Glomerular endothelial cell (primary cell): ENCODE measurements at regions not wholly inside any gene's neighbourhood (a gene's known extent, or its start where the extent isn't known, plus 50 kb on each side); places are given as distances from the start of the nearest gene placed in this dataset.
"Not testable (repeated sequence)": the region's sequence is repeated elsewhere in the genome, so short reads cannot be mapped to it uniquely, and the experiment has no call there.

Experiments
- DNase-seq: peaks from one replicate; pipeline ENCODE4 v3.0.0-alpha.2; 2011; ENCODE audit warnings: low read depth, low spot score; ENCODE audit errors: extremely low read depth

DNA sequence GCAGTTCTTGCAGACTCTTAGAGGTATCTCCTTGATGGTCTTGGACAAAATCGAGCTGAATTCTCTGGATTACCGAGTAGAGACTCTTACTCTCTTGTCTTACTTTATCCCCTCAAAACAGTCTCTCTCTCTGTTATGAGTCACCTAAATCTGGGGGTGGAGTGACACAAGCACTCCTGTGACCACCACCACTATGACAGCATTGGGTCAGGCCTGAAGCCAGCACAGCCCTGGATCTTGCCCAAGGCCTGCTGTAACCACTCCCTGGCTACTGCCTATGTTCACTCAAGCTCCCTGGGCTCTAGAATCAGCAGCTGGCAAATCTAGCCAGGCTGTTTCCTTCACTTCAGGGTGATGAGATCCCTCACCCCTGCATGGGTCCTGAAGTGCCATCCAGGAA is 662.5 kb downstream of the LUZP2 start:
- no peak for DNase-seq

DNA sequence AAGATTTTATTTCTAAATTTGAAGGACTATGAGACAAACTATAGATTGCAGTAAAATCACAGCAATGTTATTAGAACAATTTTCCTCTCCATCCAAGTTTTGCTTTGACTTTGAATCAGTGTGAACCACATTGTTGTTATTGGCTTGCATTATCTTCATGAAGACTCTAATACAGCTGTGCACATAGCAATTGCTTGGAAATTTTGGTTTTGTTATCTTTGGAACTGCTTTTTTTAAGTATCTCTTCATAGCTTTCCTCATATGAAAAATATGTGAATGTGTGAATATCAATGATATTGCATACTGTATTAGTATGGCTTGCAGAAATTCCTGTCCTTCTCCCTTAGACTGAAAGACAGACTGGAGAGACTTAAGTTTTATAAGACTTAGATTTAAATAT is 666.6 kb downstream of the LUZP2 start:
- DNase-seq: no peak

DNA sequence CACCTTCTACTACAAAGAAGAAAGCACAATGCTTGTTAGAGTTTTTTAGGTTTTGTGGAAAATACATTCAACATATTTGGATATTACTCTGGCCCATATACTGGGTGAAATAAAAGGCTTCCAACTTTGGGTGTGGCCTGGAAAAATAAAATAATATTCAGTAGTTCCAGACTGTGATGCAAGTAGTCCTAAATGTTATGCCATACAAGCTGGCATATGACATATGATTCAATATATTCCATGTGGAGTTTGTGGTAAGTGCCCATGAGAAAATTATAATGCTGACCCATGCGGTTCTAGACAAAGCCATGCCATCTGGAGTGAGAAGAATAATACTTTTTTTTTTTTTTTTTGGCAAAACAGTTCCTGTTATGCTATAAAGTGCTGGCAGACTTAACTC is 683.3 kb downstream of the LUZP2 start:
- no peak for DNase-seq

DNA sequence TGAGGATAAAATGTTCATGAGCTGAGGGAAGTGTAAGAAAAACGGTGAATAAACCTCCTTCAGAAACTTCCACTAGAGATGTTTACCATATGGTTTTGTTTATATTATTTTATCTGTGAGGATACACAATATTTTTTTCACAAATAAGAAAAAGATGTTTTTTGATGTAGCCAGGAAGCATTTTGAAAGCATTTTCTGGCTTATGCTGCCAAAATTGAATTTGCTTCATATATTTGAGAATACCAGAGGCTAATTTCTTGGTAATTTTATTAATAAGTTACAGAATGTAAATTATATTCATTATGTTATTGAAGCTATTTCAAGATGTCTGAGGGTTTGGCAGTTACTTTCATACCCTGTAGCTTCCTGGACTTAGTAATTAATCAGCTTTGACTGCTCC is 686.6 kb downstream of the LUZP2 start:
- no peak for DNase-seq

DNA sequence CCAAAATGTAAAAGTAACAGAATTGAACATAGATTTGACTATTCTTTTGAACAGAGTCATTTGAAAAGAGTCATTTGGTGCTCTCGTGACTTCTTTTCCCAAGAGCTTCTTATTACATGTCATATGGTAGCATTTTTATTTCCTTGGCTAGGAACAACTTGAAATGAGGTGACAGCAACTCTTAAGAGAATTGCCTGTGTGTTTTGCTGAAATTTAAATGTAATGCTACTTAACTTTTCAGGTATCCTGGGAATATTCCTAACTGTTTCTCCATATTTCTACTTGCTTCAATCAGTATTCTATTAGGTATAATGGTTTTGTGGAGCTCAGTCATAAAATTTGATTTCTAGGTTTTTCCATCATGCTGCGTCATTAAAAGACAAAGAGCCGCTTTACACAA is 700.7 kb downstream of the LUZP2 start:
- DNase-seq: no peak

DNA sequence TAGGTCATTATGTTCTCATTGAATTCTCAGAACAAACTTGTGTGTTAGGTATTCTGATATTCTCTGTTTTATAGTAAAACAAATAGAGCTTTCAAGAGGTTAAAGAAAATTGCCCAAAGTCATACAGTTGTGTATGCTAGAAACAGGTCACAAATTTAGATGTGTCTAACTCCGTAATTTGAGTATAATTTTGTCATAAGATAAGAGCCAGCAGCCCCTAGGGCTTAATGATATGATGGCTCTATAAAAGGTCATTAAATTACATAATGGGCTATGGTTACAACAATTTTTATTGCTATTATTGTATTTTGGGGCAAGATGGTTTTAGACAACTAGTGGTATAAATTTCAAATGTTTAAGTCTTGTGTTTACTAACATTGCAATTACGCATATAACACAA is 701.9 kb downstream of the LUZP2 start:
- DNase-seq: no peak

DNA sequence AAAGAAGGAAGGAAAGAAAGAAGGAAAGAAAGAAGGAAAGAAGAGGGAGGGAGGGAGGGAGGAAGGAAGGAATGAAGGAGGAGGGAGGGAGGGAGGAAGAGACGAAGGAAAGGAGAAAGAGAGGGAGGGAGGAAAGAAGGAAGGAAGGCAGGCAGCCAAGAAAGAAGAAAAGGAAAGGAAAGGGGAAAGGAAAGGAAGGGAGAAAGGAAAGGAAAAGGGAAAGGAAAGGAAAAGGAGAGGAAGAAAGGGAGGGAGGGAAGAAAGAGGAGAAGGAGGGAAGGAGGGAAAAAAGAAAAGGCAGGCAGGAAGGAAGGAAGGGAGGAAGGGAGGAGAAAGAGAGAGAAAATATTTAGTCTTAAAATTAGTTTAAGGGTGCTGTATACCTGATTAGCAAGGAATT is 704.1 kb downstream of the LUZP2 start:
- DNase-seq: no peak

DNA sequence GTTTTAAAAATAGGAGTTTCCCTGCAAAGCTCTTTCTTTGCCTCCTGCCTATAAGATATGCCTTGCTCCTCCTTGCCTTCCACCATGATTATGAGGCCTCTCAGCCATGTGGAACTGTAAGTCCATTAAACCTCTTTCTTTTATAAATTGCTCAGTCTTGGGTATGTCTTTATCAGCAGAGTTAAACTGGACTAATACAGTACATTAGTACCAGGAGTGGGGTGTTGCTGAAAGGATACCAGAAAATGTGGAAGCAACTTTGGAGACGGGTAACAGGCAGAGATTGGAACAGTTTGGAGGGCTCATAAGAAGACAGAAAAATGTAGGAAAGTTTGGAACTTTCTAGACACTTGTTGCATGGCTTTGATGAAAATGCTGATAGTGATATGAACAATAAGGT is 709.9 kb downstream of the LUZP2 start:
- DNase-seq: no peak

DNA sequence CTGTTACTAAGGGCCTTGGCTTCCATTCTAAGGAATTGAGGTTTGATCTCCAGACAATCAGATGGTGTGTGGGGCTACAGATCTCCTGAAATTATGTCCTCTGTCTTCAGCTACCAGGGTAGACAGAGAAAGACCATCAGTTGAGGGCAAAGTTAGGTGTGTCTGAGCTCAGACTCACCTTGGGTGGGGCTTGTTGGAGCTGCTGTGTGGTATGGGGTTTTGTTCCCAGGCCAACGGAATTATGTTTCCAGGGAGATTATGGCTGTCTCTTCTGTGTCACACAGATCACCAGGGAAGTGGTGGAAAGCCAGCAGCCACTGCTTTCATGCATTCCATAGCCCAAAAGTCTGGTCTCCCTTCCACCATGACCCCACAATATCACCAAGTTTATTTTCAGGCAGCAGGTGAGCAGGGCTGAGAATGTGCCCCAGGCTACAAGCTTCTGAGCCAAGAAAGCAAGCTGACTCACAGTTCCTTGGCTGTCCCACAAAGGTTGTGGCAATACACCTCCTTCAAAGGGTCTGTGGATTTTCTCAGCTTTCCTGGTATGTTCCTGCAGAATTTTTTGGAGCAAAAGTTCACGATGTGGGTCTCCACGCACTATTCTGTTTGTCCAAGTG is 714.9 kb downstream of the LUZP2 start:
- no peak for DNase-seq

DNA sequence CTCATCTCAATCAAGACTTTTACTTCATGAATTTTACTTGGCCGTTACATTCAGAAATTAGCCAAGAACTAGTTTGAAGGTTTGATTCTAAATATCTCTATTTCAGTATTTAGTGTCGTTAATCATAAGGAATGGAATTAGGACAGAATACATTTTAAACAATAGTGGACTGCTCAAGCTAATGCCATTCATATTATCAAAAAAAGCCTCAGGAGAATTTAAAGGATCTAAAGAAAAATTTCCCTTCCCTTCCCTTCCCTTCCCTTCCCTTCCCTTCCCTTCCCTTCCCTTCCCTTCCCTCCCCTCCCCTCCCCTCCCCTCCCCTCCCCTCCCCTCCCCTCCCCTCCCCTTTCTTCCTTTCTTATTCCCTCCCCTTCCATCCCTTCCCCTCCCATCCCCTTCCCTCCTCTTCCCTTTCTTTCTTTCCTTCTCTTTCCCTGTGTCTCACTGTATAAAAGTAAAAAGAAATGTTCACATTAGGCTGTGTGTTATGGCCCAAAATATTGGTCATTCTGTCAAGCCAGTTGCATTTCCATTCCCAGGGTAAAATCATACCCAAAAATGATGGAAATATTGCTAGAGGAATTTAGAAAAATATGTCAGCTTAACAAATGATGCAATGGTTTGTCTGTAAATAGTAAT is 717.8 kb downstream of the LUZP2 start:
- no peak for DNase-seq

DNA sequence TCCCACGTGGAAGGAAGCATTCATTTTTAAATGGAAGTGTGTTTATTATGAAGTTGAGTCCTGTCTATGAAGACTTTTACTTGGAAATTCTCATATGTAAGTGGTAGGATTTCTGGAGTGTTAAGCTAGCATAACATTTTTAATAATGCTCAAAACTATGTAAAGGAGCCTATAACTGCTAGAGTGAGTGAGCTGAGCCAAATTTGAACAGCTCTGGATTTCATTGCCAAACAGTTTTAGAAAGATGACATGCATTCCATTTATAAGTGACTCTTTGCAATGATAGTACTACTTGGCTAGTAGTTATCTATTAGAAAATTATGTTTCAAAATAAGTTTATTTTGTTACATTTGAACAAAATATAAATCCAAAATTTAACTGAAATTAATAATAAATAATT is 721.2 kb downstream of the LUZP2 start:
- no peak for DNase-seq

DNA sequence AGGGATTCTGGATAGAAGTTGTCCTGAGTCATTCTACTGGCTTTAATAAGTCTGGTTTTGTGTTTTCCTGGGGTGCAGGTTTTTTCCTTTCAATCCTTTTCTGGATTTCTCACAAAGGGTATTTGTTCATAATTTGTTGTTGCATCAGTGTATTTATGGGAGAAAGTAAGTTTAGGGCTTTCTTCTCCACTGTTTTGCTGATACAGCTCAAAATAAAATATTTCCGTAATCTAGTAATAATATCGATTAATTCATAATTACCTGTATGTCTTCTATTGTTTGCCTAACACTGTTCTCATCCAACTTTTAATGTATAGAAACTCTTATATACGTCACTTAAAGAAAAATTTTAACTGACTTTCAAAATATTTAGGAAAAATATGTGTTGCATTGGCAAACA is 728.2 kb downstream of the LUZP2 start:
- DNase-seq: no peak

DNA sequence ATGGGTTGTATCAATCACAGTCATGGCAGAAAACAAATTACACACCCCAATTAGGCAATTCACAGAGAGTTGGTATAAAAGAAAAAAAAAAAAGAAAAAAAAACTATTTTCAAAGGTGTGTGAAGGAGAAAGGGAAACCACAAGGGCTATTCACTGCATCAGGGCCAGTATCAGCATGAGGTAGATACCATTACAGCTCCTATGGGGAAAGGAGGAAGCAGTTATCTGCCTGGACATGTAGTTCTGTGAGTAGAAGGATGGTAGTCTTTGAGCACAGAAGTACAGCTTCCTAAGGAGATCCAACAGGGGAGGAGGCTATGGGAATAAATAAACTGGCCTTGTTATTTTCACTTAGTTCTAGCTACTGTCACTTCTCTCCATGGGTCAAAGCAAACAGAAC is 746.1 kb downstream of the LUZP2 start:
- no peak for DNase-seq

DNA sequence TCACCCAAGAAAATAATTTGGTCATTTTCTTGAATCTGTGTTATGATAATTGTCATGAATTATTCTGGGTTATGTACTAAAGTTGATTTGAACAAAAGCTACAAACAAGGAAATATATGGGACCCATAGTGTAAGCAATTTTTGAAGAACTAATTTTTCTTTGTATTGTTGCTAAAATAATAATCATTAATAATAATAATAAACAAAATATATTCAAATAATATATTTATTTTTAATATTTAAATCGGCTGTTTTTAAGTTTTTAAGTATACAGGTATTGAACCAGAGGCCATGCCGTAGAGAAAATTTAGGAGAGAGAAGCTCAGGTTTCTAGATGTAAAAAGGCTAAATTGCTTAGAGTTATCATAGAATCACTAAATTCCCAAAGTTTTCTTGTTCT is 747.3 kb downstream of the LUZP2 start:
- no peak for DNase-seq

DNA sequence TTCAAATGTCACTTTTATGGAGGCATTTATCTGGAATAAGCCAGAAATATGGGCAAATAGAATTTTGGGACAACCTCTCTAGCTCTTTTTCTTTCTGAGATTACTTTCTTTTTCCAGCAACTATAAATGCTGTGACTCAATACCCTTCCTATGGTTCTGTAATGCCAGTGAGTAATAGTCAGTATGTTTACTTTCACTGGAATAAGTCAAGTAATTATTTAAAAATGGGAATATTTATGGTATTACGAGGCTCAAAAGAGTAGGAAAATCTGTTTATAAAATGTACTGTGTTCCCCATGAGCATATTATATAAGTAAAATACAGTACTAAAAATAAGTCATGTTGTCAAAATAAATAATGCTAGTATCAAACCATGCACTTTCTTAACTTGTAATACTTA is 750.5 kb downstream of the LUZP2 start:
- no peak for DNase-seq

DNA sequence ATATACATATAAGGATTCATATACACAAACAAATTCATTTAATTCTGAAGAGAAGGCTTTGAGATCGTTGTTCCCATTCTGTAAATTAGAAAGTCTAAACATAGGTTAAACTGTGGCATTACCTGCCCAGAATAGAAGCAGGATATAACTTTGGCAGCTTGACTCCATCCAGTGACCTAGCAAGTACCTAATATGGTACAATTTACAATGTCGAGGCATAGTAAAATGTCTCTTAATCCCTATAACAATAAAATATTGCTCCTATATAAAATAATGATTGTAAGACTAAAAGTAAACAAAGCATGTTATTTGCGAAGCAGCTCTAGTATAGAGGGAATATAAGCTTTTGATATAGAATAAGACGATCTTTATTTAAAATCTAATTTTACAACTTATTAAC is 756.0 kb downstream of the LUZP2 start:
- no peak for DNase-seq

DNA sequence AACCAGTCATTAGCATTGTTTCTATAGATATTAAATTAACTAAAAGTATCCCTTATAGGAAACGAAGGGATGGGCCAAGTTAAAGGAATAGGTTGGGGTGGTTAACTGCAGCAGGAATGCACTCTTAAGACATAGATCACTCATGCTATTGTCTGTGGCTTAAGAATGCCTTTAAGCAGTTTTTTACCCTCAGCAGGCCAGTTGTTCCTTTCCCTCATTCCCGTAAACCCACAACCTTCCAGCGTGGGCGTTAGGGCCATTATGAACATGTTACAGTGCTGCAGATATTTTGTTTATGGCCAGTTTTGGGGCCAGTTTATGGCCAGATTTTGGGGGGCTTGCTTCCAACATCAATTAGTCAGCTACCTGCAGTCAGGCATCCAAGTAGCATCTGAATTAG is 767.0 kb downstream of the LUZP2 start:
- not testable (repeated sequence) for DNase-seq

DNA sequence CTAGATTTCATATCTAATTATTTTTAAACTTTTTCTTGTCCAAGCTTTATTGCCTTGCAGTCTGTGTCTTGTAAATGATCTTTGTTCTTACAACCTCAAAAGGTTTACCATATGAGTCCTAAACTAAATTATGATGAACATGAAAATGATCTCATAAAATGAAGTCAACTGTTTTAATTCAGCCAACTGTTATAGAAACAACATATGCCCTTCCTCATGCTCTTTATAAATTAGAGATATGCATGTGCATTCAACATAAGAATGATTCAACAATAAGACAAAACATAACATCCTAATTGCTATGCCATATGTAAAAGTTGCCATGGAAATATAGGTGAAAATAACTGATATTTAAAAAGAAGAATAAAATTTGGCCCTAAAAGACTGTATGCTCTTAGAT is 774.4 kb downstream of the LUZP2 start:
- no peak for DNase-seq

DNA sequence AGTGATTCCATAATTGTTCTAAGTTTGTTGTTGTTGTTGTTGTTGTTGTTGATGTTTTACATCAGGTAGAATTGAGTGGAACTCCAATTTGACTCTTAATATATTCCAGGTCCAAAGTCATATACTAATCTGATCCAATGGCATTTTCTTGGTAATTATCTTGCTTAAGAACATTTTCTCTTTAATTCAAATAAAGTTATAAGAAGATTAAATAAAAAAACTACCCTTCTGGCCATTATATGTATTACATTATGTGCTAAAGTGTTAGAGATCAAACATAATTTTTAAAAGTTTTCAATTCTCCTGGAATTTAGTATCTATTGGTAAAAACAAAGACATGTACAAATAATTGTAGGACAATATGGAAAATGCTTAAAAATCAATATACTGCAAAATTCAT is 775.4 kb downstream of the LUZP2 start:
- DNase-seq: no peak

DNA sequence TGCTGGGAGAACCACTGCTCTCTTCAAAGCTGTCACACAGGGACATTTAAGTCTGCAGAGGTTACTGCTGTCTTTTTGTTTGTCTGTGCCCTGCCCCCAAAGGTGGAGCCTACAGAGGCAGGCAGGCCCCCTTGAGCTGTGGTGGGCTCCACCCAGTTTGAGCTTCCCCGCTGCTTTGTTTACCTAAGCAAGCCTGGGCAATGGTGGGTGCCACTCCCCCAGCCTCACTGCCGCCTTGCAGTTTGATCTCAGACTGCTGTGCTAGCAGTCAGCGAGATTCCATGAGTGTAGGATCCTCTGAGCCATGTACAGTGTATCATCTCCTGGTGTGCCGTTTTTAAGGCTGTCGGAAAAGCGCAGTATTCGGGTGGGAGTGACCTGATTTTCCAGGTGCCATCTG is 784.0 kb downstream of the LUZP2 start:
- DNase-seq: not testable (repeated sequence)

DNA sequence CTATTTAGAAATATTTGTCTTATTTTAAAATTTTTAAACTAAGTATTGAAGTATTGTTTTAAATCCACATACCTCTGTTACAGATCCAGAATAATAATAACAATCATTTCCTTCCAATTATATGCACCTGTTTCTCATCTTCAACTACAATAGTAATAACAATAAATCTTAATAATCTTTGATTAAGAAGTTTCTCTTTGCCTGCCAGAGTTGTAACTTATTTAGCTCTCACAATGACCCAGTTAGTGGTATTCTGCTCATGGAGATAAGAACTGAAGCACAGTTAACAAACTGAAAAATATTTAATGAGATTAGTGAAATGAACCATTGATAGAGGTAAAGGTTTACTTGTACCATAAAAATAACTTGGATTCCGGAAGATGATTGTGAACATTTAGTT is 796.3 kb downstream of the LUZP2 start:
- DNase-seq: no peak

DNA sequence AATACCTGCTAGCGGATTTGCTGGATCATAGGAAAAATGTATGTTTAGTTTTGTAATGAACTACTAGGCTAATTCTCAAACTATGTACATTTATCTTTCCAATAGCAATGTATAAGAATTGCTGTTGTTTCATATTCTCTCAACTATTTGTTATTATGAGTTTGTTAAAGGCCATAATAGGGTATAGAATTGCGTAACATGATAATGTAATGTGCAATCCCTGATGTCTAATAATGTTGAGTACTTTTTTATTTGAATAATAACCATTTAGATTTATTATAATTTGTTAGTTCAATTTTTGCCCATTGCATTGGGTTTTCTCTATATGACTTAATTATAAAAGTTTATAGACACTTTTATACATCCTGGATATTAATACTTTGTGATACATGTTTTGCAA is 801.6 kb downstream of the LUZP2 start:
- no peak for DNase-seq

DNA sequence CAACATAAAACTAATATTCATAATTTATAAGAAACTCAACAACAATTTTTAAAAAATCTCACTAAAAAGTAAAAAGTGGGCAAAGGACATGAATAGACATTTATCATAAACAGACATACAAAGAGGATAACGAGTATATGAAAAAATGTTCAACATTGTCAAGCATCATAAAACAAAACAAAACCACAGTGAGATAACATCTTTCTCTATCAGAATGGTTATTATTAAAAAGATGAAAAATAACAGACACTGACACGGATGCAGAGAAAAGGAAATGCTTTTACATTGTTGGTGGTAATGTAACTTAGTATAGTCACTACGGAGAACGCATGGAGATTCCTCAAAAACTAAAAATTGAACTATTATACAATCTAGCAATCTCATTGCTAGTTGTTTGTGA is 813.0 kb downstream of the LUZP2 start:
- DNase-seq: no peak
